ENCODE measurements at regions not wholly inside any gene's neighbourhood (a gene's known extent, or its start where the extent isn't known, plus 50 kb on each side); places are given as distances from the start of the nearest gene placed in this dataset.

- TF ChIP-seq ZNF318 (CRISPR knock-in tag; IDR thresholded peaks at IDR 0.05) = no peak
- no peak for TF ChIP-seq ZSCAN29 (CRISPR knock-in tag; conservative IDR thresholded peaks at IDR 0.05)
- TF ChIP-seq ZSCAN20 (CRISPR knock-in tag; IDR thresholded peaks at IDR 0.05; ENCODE audit: borderline replicate concordance) = no peak
- no peak for TF ChIP-seq CERS6 (CRISPR knock-in tag; IDR thresholded peaks at IDR 0.05)
- TF ChIP-seq ZNF790 (CRISPR knock-in tag; IDR thresholded peaks at IDR 0.05; ENCODE audit: borderline replicate concordance) = no peak
- no peak for TF ChIP-seq MATR3 (CRISPR knock-in tag; IDR thresholded peaks at IDR 0.05)
These were observed 260.2 kb downstream of the CGGBP1 start (continued) for GRCh38 chr3:87798567-87798947.

Measured in HepG2 (cell line).